ENCODE measurements at regions not wholly inside any gene's neighbourhood (a gene's known extent, or its start where the extent isn't known, plus 50 kb on each side); places are given as distances from the start of the nearest gene placed in this dataset.

DNA sequence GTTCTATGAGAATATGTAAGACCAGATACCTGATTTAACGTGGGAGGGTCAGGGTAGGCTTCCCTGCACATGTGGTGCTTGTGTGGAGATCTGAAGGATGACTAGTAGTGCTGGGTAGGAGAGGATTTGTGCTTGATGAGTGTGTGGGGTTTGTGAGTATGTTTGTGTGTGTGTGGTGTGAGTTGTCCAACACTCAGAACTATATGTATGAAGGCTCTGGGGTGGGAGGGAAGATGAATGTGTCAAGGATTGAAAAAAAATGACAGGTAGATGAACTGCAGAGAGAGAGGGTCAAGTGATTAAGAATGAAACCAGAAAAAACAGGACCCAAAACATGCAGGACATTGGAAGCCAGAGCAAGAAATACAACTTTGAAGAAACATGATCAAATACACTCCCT is 154.6 kb upstream of the NR3C1 start:
- Mint-ChIP-seq H3K4me3 (no peak overlapping the region), H3K4me1 (ENCODE audit: unreplicated experiment) (peaks cover 21% of the 10 kb centered on the region), H3K27me3 (no peaks in the 10 kb centered on the region), H3K9me3 (no peaks in the 10 kb centered on the region), H3K36me3 (no peaks in the 10 kb centered on the region), H3K27ac (no peak overlapping the region)
- TF ChIP-seq, protein P1, sequence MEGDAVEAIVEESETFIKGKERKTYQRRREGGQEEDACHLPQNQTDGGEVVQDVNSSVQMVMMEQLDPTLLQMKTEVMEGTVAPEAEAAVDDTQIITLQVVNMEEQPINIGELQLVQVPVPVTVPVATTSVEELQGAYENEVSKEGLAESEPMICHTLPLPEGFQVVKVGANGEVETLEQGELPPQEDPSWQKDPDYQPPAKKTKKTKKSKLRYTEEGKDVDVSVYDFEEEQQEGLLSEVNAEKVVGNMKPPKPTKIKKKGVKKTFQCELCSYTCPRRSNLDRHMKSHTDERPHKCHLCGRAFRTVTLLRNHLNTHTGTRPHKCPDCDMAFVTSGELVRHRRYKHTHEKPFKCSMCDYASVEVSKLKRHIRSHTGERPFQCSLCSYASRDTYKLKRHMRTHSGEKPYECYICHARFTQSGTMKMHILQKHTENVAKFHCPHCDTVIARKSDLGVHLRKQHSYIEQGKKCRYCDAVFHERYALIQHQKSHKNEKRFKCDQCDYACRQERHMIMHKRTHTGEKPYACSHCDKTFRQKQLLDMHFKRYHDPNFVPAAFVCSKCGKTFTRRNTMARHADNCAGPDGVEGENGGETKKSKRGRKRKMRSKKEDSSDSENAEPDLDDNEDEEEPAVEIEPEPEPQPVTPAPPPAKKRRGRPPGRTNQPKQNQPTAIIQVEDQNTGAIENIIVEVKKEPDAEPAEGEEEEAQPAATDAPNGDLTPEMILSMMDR (conservative IDR thresholded peaks at IDR 0.05): no peak
- DNase-seq (ENCODE audit: extremely low spot score, unreplicated experiment): no peak

DNA sequence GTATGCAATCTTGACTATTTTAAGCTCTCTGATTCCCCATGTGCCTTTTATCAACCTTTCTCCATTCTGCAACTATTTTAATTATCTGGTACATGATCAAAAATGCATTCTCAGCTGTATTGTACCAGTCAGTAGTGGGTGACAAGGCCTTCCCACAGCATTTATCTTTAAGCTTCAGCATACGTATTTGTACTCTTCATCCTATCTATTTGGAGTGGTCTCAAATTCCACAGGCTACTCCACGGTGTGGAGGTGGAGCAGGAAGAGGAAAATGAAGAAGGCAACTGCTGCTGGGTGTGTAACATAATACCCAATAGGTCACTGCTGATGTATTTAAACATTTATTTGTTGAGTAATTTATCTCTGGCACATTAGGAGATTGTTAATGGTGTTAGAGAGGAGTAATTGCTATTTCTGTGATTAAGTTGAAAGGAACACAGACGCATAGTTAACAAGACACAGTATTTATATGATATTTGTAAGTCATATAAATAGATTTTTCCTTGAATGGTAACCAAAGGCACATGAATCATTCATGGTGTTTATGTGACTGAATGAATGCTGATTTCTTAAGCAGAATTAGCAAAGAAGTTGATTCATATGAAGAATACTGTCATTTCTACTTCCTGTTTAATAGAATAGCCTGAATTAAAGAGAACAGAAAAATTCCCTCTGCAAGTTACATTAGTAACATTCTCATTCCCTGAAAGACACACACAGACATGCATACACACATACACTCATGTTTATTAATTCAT is 153.8 kb upstream of the NR3C1 start:
- TF ChIP-seq, protein P1 (conservative IDR thresholded peaks at IDR 0.05): no peak
- Mint-ChIP-seq H3K9me3 (no peaks in the 10 kb centered on the region), H3K27ac (no peak overlapping the region), H3K27me3 (no peaks in the 10 kb centered on the region), H3K36me3 (no peaks in the 10 kb centered on the region), H3K4me3 (no peak overlapping the region), H3K4me1 (ENCODE audit: unreplicated experiment) (peaks cover 21% of the 10 kb centered on the region)
- DNase-seq (ENCODE audit: extremely low spot score, unreplicated experiment): no peak

DNA sequence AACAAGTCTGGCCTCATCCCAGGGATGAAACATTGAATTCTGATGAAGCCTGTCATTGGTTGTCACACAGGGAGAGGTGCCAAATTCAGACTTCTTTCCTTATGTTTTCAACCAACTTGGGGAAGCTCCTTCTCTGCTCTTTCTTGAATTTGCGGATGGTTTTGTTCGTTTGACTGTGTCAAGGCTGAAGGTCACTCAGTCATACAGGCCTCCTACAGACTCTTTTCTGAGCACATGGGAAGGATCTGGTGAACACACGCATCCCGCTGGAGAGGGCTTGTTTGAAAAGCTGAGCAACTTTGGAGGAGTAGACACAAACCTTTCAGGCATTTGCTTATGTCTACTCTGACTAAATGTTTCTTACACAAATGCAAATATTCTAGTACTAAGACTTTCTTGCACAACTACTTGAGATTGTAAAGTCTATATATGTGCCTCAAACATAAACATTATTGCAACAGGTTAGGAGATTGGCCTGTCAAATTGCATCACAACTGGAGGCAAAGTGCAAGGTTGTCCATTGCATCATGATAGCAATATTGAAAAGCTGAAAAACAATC is 151.5 kb upstream of the NR3C1 start:
- no peak for DNase-seq (ENCODE audit: extremely low spot score, unreplicated experiment)
- no peaks in the 10 kb centered on the region for H3K27me3 Mint-ChIP-seq

DNA sequence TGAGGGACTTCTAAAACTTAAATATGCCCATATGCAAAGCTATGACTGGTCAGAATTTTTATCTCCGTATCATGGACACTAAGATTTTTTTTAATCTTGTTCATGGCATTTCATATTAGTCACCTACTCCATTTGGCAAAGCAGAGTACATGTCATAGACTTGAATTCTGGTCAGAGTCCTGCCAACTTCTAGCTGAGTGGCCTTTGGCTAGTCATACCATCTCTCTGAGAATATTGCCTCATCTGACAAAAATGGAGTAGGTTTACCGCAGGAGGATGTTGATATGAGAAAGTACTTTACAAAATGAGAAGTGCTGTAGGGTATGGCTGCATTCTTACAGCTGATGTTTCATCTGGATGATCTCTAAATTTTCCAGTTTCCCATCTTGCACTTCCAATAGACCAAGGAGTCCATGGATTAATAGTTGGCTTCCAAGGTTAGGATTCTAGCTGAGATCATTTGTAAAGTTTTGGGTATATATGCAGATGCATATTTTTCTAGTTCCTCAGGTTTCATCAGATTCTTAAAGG is 150.8 kb upstream of the NR3C1 start:
- no peak overlapping the region for H3K27ac Mint-ChIP-seq
- H3K4me1 Mint-ChIP-seq (ENCODE audit: unreplicated experiment): peaks cover 21% of the 10 kb centered on the region
- no peak overlapping the region for H3K4me3 Mint-ChIP-seq

More for the DNA sequence above, 151.5 kb upstream of the NR3C1 start:
- Mint-ChIP-seq H3K4me1 (ENCODE audit: unreplicated experiment) (peaks cover 21% of the 10 kb centered on the region), H3K27ac (no peak overlapping the region), H3K36me3 (no peaks in the 10 kb centered on the region), H3K4me3 (no peak overlapping the region), H3K9me3 (no peaks in the 10 kb centered on the region)
- TF ChIP-seq, protein P1 (conservative IDR thresholded peaks at IDR 0.05): no peak

DNA sequence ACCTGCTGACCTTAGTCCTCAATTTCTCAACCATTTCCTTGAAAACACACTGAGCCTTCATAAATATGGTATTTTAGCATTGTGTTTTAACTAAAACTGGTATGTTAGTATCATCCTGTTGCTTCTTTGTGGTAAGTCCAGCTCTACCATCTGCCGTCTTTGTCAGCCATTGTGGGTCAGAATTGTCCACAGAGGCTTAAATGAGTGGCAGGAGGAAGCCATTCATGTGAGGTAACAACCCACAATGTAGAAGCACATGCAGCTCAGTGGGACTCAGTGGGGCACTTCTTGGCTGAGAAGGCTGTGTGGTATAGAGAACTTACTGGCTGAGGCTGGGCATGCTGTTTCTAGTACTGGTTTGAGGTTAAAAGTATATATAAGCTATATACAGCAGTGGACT is 149.2 kb upstream of the NR3C1 start:
- Mint-ChIP-seq H3K27me3 (no peaks in the 10 kb centered on the region), H3K4me3 (no peak overlapping the region), H3K9me3 (peaks cover under 1% of the 10 kb centered on the region), H3K4me1 (ENCODE audit: unreplicated experiment) (peaks cover 9% of the 10 kb centered on the region), H3K36me3 (no peaks in the 10 kb centered on the region), H3K27ac (no peak overlapping the region)
- TF ChIP-seq, protein P1 (conservative IDR thresholded peaks at IDR 0.05): no peak
- DNase-seq (ENCODE audit: extremely low spot score, unreplicated experiment): no peak

More for the DNA sequence above, 150.8 kb upstream of the NR3C1 start:
- Mint-ChIP-seq H3K27me3 (no peaks in the 10 kb centered on the region), H3K9me3 (no peaks in the 10 kb centered on the region), H3K36me3 (no peaks in the 10 kb centered on the region)
- TF ChIP-seq, protein P1 (conservative IDR thresholded peaks at IDR 0.05): no peak
- DNase-seq (ENCODE audit: extremely low spot score, unreplicated experiment): no peak

Data from type B pancreatic cell (in vitro differentiated cells).